Cardiac muscle cell (in vitro differentiated cells and primary cell): ENCODE measurements at regions not wholly inside any gene's neighbourhood (a gene's known extent, or its start where the extent isn't known, plus 50 kb on each side); places are given as distances from the start of the nearest gene placed in this dataset.

Source experiments
- DNase-seq, 2 donors: peaks; one replicate each; pipeline versions ENCODE4 v3.0.0 to v3.0.0-alpha.2; 2010 to 2017; ENCODE audit warnings: low read depth in 1 of 2, low spot score in 1 of 2
- H3K27ac ChIP-seq: fragments of 200-600 bp; sonication (generic); 2 replicates; pipeline ENCODE4 v1.5.1; 2016
- H3K27me3 ChIP-seq: fragments of 200-600 bp; sonication (generic); 2 replicates; pipeline ENCODE4 v1.6.0; 2016; ENCODE audit warnings: control low read depth
- H3K36me3 ChIP-seq: fragments of 200-600 bp; sonication (generic); 2 replicates; pipeline ENCODE4 v1.5.1; 2016; ENCODE audit warnings: control low read depth
- H3K4me1 ChIP-seq: fragments of 200-600 bp; sonication (generic); 2 replicates; pipeline ENCODE4 v1.8.1; 2017; ENCODE audit warnings: low read depth, mild to moderate bottlenecking, mixed run types
- H3K4me3 ChIP-seq: fragments of 200-600 bp; sonication (generic); 2 replicates; pipeline ENCODE4 v1.5.1; 2016; ENCODE audit warnings: mild to moderate bottlenecking
- H3K9me3 ChIP-seq: fragments of 200-600 bp; sonication (generic); 2 replicates; pipeline ENCODE4 v1.5.1; 2017; ENCODE audit warnings: low read depth, mild to moderate bottlenecking, control low read depth
- CTCF ChIP-seq: IDR thresholded peaks from 2 replicates; pipeline ENCODE4 v1.5.1; 2012; ENCODE audit warnings: low read depth, mild to moderate bottlenecking, low read length

GRCh38 chr15:67980171-67980570 is 73.9 kb upstream of the PIAS1 start:
- TF ChIP-seq CTCF, result no peak

GRCh38 chr15:67980773-67981685 is 73.1 kb upstream of the PIAS1 start:
- TF ChIP-seq CTCF, result no peak
- Histone ChIP-seq H3K27me3 (no peaks in the 10 kb centered on the region), H3K27ac (no peak overlapping the region), H3K4me3 (no peak overlapping the region), H3K4me1 (no peaks in the 10 kb centered on the region), H3K9me3 (no peaks in the 10 kb centered on the region), H3K36me3 (no peaks in the 10 kb centered on the region)
- DNase-seq, result no peak

More at GRCh38 chr15:67980171-67980570, 73.9 kb upstream of the PIAS1 start:
- no peak for DNase-seq
- H3K4me1 ChIP-seq, result no peaks in the 10 kb centered on the region
- no peaks in the 10 kb centered on the region for H3K9me3 ChIP-seq
- H3K36me3 ChIP-seq, result no peaks in the 10 kb centered on the region
- H3K27ac ChIP-seq, result no peak overlapping the region
- no peak overlapping the region for H3K4me3 ChIP-seq
- no peaks in the 10 kb centered on the region for H3K27me3 ChIP-seq

- peaks cover 3% of the 10 kb centered on the region for H3K4me1 ChIP-seq
- no peak overlapping the region for H3K27ac ChIP-seq
- H3K9me3 ChIP-seq, result no peaks in the 10 kb centered on the region
- TF ChIP-seq CTCF, result no peak
- H3K4me3 ChIP-seq, result no peak overlapping the region
- no peak for DNase-seq
- no peaks in the 10 kb centered on the region for H3K27me3 ChIP-seq
- no peaks in the 10 kb centered on the region for H3K36me3 ChIP-seq
Observed at GRCh38 chr15:67981848-67982247, 72.3 kb upstream of the PIAS1 start.

GRCh38 chr15:67991706-67992105 is 62.4 kb upstream of the PIAS1 start:
- no peaks in the 10 kb centered on the region for H3K36me3 ChIP-seq
- H3K4me3 ChIP-seq, result no peak overlapping the region
- H3K9me3 ChIP-seq, result no peaks in the 10 kb centered on the region
- no peak for DNase-seq
- no peaks in the 10 kb centered on the region for H3K27me3 ChIP-seq
- TF ChIP-seq CTCF, result no peak
- no peak overlapping the region for H3K27ac ChIP-seq
- H3K4me1 ChIP-seq, result peaks cover 10% of the 10 kb centered on the region

- no peak for DNase-seq
- no peak for TF ChIP-seq CTCF
- H3K27me3 ChIP-seq, result no peaks in the 10 kb centered on the region
- H3K4me3 ChIP-seq, result no peak overlapping the region
- H3K4me1 ChIP-seq, result peaks cover 3% of the 10 kb centered on the region
- no peaks in the 10 kb centered on the region for H3K36me3 ChIP-seq
- H3K9me3 ChIP-seq, result no peaks in the 10 kb centered on the region
- no peak overlapping the region for H3K27ac ChIP-seq
Observed at GRCh38 chr15:67992411-67992810, 61.7 kb upstream of the PIAS1 start.
